NCI-H69 (cell line): ENCODE measurements at regions not wholly inside any gene's neighbourhood (a gene's known extent, or its start where the extent isn't known, plus 50 kb on each side); places are given as distances from the start of the nearest gene placed in this dataset.

Experiments used
- DNase-seq: peaks from one replicate; lab custom pipeline; 2025; lab: John Stamatoyannopoulos, UW

DNA sequence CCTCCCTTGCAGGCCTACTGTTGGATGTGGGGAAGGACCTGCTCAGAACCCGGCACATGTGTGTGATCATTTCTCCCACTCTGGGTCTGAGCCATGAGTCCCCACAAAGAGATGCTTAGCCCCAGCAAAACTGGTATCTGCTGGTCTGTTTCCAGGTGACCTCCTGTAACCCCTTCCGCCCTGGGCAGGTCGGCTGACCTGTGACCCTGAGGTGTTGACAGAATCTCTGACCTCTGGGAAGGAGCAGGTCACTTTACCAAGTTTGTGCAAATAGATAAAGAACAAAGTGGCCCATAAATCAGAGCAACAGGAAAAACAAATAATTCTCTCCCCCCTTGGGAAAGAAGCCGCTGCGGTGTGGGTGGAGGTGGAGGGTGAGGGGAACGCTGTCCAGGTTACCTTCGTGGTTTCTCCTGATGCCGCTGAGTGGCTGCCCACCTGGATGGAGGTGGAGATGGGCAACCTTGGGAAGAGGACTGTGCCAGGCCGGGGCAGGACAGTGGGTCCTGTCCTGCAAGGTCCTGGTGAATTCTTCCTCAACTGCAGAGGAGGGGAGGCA is 174.0 kb upstream of the MYCN start:
- DNase-seq: no peak

DNA sequence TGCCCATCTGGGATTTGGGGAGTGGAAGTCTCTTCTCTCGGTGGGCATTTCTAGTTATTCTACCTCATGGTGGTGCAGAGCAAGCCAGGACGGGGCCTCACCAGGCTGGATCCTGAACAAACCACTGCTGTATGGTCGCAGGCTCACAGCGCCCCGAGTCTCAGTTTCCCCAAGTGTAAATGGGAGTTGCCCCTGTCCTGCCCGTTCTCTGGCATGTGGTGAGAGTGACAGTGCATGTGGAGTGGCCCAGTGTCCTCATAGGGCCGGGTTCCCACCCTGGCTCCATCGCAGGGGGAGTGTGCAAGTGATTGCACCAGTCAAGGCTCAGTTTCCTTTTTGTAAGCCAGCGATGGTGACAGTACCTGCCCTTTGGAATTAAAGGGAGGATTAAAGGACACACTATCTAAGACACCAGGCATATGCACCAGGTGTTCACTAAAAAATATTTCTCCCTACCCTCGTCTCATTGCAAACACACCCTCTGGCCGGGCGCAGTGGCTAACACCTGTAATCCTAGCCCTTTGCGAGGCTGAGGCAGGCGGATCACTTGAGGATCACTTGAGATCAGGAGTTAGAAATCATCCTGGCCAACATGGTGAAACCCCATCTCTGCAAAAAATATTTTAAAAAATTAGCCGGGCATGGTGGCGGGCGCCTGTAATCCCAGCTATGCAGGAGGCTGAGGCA is 173.3 kb upstream of the MYCN start:
- DNase-seq: no peak

DNA sequence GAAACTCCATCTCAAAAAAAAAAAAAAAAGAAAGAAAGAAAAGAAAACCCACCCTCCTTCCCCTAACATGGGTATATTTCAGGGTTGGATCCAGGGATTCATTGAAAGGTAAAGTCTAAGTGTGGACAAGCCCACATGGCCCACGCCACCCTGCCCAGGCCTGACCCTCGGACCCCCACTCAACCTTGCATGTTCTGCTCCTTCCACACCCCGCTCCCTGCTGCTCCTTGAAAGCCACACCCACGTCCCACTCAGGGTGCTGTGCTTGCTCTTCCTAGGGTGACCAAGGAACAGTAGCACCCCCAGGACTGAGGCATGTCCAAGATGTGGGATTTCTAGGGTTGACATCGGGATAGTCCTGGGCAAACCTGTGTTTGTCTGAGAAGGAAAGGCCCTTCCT is 172.7 kb upstream of the MYCN start:
- no peak for DNase-seq

DNA sequence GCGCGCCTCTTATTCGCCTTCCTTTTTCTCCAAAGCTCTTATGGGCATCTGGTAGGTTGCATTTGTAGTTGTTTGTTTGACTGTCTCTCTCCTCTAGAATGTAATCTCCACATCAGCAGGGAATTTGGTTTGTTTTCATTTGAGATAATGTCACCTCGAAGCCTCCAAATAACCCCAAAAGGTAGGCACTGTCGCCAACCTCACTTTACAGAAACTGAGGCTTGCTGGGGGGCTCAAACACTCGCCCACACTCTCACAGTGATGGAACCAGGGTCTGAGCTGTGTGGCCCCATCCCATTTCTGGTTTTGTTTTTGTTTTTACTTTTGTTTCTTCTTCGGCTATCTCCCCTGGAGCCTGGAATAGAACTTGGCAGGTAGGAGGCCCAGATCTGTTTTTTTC is 172.2 kb upstream of the MYCN start:
- DNase-seq: no peak

DNA sequence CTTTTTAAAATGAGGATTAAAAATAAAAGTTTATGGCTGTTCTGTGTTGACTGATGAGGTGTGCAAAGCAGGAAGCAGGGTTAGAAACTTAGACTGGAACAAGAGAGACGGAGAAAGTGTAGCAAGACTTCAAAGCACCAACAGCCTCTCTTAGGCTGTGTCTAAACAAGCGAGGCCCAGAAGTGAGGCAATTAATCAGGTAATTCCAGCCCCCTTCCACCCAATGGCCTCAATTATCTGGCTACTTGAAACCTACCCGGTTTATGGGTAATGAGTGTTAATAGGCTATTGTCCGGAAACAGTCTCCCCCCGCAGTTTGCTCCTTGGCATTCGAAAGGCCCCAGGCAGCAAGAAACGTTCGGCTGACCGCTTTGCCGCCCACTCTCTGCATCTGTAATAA is 171.7 kb upstream of the MYCN start:
- no peak for DNase-seq

DNA sequence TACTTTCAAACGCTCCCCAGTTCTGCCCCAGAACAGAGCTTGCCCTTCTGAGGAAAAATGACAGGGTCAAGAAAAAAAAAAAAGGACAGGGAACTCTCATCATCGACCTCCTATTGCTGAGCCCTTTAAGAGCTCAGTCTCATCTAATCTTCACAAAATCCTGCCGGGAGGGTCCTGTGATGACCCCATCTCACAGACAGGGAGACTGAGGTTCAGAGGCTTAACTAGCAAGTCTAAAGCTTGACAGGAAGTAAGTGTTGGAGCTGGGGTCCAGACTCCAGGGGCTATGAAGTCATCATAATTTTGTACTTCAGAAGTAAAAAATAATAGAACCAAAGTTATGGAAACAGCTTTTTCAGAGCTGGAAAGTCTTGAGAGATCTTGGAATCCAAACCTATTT is 171.1 kb upstream of the MYCN start:
- DNase-seq: no peak

DNA sequence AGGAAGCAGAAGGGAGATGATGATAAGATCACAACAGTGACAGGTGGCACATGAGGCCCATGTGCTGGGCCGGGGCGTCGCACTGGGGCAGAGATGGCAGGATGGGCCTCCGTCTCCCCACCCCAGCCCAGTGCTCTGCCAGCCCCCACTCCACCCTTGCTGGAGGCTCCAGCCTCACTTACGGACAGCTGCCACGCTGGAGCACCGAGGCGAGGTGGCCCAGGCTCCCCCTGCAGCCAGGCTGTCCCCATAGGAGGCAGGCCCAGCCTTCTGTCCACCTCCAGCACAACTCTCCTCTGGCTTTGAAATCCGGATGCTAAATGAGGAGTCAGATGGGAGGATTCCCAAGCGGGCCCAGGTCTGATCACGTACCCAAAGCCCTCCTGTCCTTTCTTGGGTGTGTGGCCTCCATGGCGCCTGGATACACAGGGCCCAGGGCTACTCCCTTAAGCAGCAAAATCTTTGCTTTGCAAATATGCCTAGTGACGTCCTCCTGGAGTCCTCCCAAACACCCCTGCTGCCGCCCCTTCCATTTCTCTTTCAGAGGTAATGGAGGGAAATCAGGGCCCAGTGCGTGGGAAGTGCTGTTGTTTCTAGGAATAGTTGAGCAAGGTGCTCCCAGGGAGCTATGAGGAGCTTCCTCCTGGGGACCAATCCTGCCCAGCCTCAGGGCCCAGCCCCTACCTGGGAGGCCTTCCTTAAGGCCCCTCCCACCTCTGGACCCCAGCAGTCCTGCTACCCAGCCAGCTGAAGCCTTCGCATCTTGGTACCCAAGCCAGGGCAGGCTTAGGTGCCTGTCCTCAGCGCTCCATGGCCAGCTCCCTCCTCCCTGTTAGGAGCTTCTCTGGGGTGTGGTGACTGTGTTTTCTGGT is 170.4 kb upstream of the MYCN start:
- DNase-seq: no peak

DNA sequence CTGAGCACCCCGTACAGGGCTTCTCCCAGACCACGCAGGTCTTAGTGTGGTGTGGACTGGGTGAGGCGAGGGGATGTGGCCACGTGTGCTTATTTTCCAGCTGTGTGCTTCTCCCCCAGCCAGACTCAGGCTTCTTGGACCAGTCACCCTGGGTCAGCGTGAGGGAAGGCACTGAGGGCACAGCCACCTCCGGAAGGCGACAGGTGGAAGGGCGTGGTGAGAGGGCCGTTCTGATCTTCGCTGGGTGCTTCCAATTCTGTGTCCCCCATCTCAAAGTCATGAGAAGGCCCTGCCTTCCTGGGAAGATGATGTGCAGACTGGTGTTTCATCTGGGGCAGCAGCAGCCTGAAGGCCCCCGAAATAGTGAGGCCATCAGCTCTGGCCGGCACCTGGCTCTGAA is 169.7 kb upstream of the MYCN start:
- DNase-seq: no peak

DNA sequence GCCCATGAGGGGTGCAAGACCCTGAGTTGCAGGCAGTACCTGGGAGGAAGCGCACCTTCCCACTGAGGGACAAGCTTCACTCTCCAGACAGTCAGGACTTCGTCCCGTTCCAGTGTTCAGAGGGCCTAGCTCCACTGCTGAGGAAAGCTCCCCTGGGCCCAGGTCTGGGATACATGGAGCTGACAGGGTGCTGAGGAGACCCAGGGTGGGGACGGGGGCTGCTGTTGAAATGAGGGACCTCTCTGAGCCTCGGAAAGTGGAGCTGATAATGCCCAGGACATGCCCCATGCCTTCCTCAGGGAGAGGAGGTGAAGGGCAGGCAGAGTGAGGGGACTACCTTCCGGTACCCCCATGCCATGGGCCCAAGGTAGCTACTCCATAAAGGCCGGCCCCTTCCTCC is 169.2 kb upstream of the MYCN start:
- DNase-seq: no peak

DNA sequence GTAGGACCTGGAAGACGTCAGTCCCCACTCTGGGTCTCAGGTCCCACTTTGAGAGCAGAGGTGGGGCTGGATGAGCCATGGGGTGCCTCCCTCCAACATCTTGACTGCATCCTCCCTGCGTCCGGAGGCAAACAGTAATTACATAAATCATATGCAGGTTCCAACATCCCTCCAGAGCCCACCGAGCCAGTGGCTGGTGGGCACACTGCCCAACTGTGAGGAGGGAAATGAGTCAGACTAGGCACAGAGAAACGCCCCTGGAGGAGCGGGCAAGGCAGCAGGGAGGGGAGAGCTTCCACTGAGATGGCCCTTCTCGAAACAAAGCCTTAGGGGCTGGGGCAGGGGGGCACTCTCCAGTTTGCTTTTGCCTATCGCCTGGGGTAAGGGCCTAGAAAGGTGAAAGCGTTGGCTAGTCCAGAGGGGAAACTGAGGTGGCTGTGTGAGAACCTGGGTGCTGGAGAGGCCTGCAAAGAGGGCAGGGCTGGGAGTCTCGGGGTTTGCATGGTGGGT is 168.2 kb upstream of the MYCN start:
- DNase-seq: no peak

DNA sequence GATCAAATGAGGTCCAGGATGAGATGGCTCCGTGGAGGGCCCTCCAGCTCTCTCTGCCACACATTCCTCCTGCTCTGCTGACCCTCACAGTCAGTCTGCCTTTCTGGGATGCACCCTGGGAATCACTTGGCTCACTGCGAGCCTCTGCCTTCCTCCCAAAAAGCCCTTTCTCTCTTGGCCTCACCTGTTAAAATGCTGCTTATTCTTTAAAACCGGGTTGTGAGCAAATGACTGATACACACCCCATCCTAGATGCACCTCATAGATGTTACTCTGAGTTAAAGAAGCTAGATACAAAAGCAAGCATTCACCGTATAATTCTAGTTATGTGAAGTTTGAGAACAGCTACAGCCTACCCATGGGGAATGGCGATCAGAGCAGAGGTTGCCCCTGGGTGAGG is 167.7 kb upstream of the MYCN start:
- no peak for DNase-seq

DNA sequence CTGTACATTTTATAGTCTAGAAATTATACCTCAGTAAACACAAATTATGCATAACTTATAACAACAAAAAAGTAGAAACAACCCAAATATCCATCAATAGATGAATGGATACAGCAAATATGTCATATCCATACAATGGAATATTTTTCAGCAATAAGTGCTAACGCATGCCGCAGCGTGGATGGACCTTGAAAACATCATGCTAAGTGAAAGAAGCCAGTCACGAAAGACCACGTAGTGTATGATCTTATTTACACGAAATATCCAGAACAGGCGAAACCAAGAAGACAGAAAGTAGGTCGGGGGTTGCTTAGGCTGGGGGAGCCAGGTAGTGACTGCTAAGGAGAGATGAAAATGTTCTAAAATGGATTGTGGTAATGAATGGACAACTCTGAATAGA is 167.1 kb upstream of the MYCN start:
- no peak for DNase-seq

DNA sequence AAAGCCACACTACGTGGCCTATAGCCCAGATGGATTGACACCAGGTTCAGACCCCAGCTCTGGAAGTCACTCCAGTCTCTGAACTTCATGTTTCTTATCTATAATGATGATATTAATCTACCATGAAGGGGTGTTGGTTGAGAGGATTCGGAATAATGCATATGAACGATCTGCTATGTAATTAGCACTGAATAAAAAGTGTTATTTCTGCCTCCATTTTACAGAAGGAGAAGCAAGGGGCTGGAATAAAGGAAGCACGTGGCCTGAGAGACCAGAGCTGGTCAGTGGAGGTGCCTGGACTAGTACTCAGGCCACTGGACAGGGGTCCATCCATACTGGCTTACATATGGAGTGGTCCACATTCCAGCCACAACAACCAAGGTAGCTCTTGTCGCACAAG is 166.5 kb upstream of the MYCN start:
- DNase-seq: no peak

DNA sequence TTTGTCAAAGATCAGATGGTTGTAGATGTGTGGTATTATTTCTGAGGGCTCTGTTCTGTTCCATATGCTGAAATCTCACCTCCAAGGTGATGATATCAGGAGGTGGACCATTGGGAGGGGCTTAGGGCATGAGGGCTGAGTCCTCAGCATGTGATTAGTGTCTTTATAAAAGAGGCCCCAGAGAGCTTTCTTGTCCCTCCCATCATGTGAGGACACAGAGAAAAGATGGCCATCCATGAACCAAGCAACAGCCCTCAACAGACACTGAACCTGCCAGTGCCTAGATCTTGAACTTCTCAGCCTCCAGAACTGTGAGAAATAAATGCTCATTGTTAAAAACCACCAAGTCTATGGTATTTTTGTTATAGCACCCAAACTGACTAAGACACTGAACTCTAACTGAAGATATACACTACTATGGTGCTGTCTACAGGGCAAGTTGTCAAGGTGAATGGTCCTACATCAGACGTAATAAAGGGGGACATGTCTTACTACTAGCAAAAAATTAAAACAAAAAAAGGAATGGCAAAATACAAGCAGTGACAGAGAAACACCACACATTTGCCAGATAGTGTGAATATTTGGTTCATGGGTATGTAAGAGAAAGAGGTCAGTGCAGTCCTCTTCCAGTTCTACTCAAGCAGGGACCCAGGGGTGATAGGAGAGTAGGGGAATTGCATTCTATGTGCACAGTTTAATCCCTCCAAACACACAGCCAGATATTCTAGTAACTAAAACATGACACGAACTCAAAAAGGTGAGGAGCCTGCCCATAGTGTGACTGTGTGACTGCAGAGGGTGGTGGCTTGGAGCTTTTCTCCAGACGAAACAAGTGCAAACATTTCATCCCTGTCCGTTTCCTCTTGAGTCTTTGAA is 164.4 kb upstream of the MYCN start:
- DNase-seq: no peak

DNA sequence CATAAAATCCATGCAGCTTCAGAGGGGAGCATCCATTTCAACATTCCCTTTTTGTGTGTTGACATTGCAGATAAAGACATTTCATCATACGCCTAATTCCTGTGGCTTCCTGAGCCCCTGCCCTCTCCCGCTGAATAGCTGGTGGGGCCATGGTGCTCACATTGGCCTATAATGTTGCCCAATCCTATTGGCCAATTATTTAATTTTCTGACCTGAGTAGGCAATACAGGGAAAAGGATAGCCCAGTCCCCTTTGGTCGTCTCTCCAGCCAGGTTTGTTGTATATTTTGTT is 163.8 kb upstream of the MYCN start:
- DNase-seq: no peak

DNA sequence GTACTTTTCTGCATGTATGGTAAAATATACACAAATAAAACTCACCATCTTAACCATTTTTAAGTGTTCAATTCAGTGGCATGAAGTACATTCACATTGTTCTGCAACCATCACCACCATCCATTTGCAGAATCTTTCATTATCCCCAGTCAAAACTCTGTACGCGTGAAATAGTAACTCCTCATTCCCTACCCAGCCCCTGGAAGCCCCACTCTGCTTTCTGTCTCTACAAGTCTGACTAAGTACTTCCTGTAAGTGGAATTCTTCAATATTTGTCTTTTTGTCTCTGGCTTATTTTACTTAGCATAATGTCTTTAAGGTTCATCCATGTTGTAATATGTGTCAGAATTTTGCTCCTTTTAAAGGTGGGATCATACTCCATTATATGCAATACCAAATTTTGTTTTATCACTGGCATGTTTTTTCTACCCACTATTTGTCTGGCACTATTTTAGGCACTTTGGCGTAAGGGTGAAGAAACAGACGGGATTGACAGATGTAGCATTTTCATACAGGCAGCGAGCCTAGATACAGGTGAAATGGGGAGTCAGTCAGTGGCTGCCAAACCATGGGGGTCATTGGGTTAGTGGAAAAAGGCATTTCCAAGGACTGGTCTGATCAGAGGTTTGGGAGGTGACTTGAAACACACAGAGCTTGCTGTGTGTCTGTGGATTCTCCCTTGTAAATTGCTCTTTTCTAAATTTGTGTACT is 163.2 kb upstream of the MYCN start:
- DNase-seq: no peak

DNA sequence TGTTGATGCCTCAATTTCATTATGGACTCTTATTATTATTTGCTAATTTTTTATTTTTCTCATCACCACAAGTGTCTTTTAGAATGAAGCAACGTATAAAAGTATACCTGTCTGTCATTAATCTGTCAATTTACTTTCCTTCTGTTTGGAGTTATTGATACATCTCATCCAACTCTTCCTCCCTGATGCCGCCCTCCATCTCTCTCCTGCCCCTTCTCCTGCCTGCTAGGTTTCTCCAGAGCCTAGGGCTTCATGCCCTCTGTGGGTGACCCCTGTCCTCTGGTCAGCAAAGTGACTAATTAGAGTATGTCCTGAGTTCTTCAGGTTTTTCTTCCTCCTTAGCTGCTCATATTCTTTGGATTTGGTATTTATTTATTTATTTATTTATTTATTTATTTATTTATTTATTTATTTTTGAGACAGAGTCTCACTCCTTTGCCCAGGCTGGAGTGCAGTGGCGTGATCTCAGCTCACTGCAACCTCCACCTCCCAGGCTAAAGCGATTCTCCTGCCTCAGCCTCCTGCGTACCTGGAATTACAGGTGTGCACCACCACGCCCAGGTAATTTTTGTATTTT is 162.5 kb upstream of the MYCN start:
- DNase-seq: no peak

DNA sequence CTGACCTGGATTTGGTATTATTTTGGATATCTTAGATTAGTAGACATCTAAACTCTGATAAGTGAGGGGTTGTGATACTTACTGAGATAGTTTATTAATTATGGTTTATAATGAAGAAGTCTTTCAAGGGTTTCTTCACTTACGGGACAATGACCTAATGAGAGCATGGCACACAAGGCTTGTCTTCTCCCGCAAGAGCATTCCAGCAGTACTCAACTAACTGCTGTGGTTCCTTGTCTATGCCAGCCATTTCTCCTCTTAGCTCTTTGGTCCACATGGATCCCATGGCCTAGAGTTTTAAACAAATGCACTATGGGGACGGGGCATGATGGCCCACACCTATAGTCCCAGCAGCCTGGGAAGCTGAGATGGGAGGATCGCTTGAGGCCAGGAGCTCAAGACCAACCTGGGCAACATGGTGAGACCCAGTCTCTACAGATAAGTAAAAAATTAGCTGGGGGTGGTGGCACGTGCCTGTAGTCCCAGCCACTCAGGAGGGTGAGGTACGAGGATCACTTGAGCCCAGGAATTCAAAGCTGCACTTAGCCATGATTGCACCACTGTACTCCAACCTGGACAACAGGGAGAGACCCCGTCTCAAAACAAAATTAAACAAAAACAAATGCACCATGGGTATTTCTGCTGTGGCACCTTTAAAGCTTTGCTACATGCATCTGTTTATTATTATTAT is 161.7 kb upstream of the MYCN start:
- DNase-seq: no peak

DNA sequence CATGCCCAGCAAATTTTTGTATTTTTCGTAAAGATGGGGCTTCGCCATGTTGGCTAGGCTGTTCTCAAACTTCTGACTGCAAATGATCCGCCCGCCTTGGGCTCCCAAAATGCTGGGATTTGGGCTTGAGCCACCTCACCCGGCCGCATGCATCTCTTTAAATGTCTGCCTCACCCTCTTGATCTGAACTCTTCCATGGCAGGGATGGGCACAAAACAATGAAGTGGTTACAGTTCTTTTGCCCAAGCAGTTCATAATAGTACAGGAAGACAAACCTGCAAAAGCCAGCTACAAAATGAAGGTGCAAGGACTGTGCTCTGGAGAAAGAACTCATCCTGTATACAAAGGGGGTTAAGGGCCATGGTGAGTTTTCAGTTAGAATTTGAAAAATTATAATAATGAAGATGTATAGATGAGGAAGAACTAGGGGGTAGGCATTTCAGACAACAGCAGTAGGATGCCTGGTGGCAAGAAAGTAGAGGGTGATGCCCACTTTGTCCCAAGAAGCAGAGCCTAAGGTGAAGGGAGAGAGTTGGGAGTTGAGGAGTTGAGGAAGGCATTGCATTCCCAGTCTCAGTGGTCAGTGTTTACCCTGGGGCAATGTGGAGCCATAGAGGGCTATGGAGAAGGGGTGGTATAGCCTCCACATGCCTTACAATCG is 160.8 kb upstream of the MYCN start:
- no peak for DNase-seq

DNA sequence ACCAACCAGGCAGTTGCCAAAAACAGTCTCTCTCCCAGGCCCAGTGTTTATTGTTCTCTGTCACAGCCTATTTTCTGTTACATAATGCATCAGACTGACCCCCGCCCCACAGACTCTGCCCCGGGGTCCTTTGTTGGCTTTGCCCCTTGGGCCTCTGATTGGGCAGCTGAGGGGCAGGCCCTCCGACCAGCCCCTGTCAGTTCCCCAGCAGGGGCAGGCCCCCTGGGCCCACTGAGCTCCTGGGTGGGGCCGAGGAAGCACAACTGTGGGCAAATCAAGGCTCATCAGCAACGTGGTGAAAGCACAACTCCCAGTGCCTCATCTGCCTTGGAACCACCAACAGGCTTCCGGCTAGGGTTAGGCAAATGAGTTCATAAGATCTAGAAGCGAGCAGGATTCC is 160.1 kb upstream of the MYCN start:
- no peak for DNase-seq
